ENCODE measurements at regions not wholly inside any gene's neighbourhood (a gene's known extent, or its start where the extent isn't known, plus 50 kb on each side); places are given as distances from the start of the nearest gene placed in this dataset.

DNA sequence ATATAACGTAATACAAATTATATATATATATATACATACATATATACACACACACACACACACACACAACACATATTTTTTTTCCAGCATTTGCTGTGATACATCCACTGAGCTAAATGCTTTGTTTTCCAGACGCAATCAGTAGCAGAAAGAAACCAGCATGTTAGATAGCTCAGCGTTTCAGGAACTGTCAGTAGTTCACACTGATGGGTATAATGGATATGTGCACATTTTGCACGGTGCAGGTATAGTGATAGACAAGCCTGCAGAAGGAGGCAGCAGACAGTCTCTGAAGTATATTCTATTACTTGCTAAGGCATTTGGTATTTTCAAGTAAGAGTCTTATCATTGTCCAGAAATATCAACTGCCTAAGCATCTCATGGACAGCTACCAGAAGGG, 741.6 kb upstream of the HS3ST1 start:
- in situ Hi-C loops (cut with MboI; ENCODE audit: low sequenced_read_pairs in 4 of 4) (no loop called here), intact Hi-C loops (cut with DNase I; ENCODE audit: low total_unique reads) (no loop called here)
- no peak for ATAC-seq
- TF ChIP-seq CTCF (IDR thresholded peaks at IDR 0.05 in 4 of 5, conservative IDR thresholded peaks at IDR 0.05 in 1 of 5) (no peak), POLR2A (IDR thresholded peaks at IDR 0.05) (no peak)
- H3K4me1 ChIP-seq = no peaks in the 10 kb centered on the region
- no peaks in the 10 kb centered on the region for H3K27me3 ChIP-seq
- no peak for DNase-seq
- no peak overlapping the region for H3K4me3 ChIP-seq
- no peak overlapping the region for H3K27ac ChIP-seq
- H3K36me3 ChIP-seq = no peaks in the 10 kb centered on the region
- no peaks in the 10 kb centered on the region for H3K9me3 ChIP-seq

DNA sequence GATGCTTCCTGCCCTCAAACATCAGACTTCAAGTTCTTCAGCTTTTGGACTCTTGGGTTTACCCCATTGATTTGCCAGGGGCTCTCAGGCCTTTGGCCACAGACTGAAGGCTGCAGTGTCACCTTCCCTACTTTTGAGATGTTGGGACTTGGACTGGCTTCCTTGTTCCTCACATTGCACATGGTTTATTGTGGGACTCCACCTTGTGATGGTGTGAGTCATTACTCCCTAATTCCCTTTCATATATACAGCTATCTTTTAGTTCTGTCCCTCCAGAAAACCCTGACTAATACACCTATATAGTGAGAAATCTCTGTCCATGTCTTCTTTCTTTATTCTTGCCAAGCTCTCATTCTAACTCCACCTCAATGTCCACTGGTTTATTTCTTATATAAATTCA, 736.9 kb upstream of the HS3ST1 start:
- no peaks in the 10 kb centered on the region for H3K36me3 ChIP-seq
- DNase-seq (no peak), ATAC-seq (no peak)
- no peak overlapping the region for H3K4me3 ChIP-seq
- H3K4me1 ChIP-seq = no peaks in the 10 kb centered on the region
- no peaks in the 10 kb centered on the region for H3K27me3 ChIP-seq
- in situ Hi-C loops (cut with MboI; ENCODE audit: low sequenced_read_pairs in 4 of 4) (no loop called here), intact Hi-C loops (cut with DNase I; ENCODE audit: low total_unique reads) (no loop called here)
- no peak overlapping the region for H3K27ac ChIP-seq
- no peaks in the 10 kb centered on the region for H3K9me3 ChIP-seq
- TF ChIP-seq POLR2A (IDR thresholded peaks at IDR 0.05) (no peak), CTCF (IDR thresholded peaks at IDR 0.05 in 4 of 5, conservative IDR thresholded peaks at IDR 0.05 in 1 of 5) (no peak)

GRCh38 chr4:12146339-12146738, 717.6 kb upstream of the HS3ST1 start:
- Histone ChIP-seq H3K9me3 (no peaks in the 10 kb centered on the region), H3K4me1 (no peaks in the 10 kb centered on the region), H3K36me3 (no peaks in the 10 kb centered on the region), H3K27ac (no peak overlapping the region), H3K4me3 (no peak overlapping the region), H3K27me3 (no peaks in the 10 kb centered on the region)
- in situ Hi-C loops (cut with MboI; ENCODE audit: low sequenced_read_pairs in 4 of 4) = no loop called here
- intact Hi-C loops (cut with DNase I; ENCODE audit: low total_unique reads) = no loop called here
- ATAC-seq (no peak), DNase-seq (no peak)
- no peak for TF ChIP-seq CTCF (IDR thresholded peaks at IDR 0.05 in 4 of 5, conservative IDR thresholded peaks at IDR 0.05 in 1 of 5)
- TF ChIP-seq POLR2A (IDR thresholded peaks at IDR 0.05) = no peak

DNA sequence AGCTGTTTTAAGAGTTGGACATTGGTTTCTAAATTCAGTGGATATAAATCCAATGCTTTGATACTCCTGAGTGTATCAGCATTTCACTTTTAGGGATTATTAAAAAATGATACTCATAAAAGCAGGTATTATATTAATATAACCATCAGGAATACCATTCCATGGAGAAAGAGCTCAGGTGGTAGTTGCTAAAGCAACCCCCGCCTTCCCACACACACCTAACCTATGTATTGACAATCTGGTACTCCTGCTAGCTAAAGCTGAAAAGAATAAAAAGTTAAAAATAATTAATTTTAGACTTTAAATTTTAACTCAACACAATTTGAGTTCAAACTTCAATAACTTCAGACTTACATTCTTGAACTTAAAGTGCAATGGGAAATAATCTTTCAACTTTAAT, 717.1 kb upstream of the HS3ST1 start:
- in situ Hi-C loops (cut with MboI; ENCODE audit: low sequenced_read_pairs in 4 of 4) = no loop called here
- no peak for TF ChIP-seq CTCF (IDR thresholded peaks at IDR 0.05 in 4 of 5, conservative IDR thresholded peaks at IDR 0.05 in 1 of 5)
- TF ChIP-seq POLR2A (IDR thresholded peaks at IDR 0.05) = no peak
- Histone ChIP-seq H3K27me3 (no peaks in the 10 kb centered on the region), H3K9me3 (no peaks in the 10 kb centered on the region), H3K36me3 (no peaks in the 10 kb centered on the region), H3K4me1 (no peaks in the 10 kb centered on the region), H3K4me3 (no peak overlapping the region), H3K27ac (no peak overlapping the region)
- DNase-seq (no peak), ATAC-seq (no peak)
- intact Hi-C loops (cut with DNase I; ENCODE audit: low total_unique reads) = no loop called here

- Histone ChIP-seq H3K4me1 (no peaks in the 10 kb centered on the region), H3K36me3 (no peaks in the 10 kb centered on the region), H3K27ac (no peak overlapping the region), H3K4me3 (no peak overlapping the region), H3K9me3 (no peaks in the 10 kb centered on the region), H3K27me3 (no peaks in the 10 kb centered on the region)
- in situ Hi-C loops (cut with MboI; ENCODE audit: low sequenced_read_pairs in 4 of 4) = no loop called here
- ATAC-seq = no peak
- no peak for DNase-seq
- TF ChIP-seq POLR2A (IDR thresholded peaks at IDR 0.05) (no peak), CTCF (IDR thresholded peaks at IDR 0.05 in 4 of 5, conservative IDR thresholded peaks at IDR 0.05 in 1 of 5) (no peak)
- intact Hi-C loops (cut with DNase I; ENCODE audit: low total_unique reads) = no loop called here
Measured at GRCh38 chr4:12145106-12145505, 716.4 kb upstream of the HS3ST1 start.
